ENCODE measurements at regions not wholly inside any gene's neighbourhood (a gene's known extent, or its start where the extent isn't known, plus 50 kb on each side); places are given as distances from the start of the nearest gene placed in this dataset.

DNA sequence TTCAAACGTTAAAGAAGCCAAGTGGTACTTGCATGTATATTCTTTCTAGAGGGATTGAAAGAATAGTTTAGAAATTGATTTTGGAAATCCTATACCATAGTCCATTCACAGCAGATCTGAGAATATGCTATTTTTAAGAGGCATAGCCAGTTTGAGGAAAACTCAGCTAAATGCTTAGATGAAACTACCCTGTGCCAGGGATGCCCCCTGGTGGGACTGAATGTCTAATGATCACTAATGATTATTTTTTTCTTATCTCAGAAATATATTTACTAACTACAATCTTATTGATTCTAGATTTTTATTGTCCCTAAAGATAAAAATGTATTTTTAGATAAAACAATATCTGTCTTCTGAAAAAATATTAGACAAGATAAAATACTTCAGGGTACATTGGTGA is 844.9 kb upstream of the PHF14 start:
- Histone ChIP-seq H3K79me2 (ENCODE audit: low read length) (no peaks in the 10 kb centered on the region), H3K4me1 (ENCODE audit: low read length) (no peaks in the 10 kb centered on the region), H2AFZ (ENCODE audit: low read length) (no peak overlapping the region), H3K27me3 (replicated peaks; ENCODE audit: insufficient read depth, low read length) (no peaks in the 10 kb centered on the region), H3K9me2 (replicated peaks; ENCODE audit: insufficient read depth, low read length) (no peaks in the 10 kb centered on the region), H3F3A (ENCODE audit: insufficient read depth, low read length) (no peaks in the 10 kb centered on the region), H3K4me3 (ENCODE audit: low read length) (no peak overlapping the region), H3K4me2 (ENCODE audit: low read depth, low read length) (no peak overlapping the region), H3K9ac (ENCODE audit: low read length) (no peak overlapping the region), H4K20me1 (ENCODE audit: insufficient read depth, low read length) (no peaks in the 10 kb centered on the region), H3K27ac (ENCODE audit: low read length) (no peak overlapping the region), H3K36me3 (replicated peaks; ENCODE audit: insufficient read depth, low read length) (no peaks in the 10 kb centered on the region), H3K9me3 (replicated peaks; ENCODE audit: insufficient read depth, low read length) (no peaks in the 10 kb centered on the region)
- DNase-seq, result peak; percentile 25
- TF ChIP-seq, protein P1, sequence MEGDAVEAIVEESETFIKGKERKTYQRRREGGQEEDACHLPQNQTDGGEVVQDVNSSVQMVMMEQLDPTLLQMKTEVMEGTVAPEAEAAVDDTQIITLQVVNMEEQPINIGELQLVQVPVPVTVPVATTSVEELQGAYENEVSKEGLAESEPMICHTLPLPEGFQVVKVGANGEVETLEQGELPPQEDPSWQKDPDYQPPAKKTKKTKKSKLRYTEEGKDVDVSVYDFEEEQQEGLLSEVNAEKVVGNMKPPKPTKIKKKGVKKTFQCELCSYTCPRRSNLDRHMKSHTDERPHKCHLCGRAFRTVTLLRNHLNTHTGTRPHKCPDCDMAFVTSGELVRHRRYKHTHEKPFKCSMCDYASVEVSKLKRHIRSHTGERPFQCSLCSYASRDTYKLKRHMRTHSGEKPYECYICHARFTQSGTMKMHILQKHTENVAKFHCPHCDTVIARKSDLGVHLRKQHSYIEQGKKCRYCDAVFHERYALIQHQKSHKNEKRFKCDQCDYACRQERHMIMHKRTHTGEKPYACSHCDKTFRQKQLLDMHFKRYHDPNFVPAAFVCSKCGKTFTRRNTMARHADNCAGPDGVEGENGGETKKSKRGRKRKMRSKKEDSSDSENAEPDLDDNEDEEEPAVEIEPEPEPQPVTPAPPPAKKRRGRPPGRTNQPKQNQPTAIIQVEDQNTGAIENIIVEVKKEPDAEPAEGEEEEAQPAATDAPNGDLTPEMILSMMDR (IDR thresholded peaks at IDR 0.05; ENCODE audit: low read length), result peak; percentile 42
- TF ChIP-seq EZH2phosphoT487 (IDR thresholded peaks at IDR 0.05; ENCODE audit: low read length), result no peak
- no peak for TF ChIP-seq EZH2 (optimal IDR thresholded peaks at IDR 0.05; ENCODE audit: low read depth, low read length)

DNA sequence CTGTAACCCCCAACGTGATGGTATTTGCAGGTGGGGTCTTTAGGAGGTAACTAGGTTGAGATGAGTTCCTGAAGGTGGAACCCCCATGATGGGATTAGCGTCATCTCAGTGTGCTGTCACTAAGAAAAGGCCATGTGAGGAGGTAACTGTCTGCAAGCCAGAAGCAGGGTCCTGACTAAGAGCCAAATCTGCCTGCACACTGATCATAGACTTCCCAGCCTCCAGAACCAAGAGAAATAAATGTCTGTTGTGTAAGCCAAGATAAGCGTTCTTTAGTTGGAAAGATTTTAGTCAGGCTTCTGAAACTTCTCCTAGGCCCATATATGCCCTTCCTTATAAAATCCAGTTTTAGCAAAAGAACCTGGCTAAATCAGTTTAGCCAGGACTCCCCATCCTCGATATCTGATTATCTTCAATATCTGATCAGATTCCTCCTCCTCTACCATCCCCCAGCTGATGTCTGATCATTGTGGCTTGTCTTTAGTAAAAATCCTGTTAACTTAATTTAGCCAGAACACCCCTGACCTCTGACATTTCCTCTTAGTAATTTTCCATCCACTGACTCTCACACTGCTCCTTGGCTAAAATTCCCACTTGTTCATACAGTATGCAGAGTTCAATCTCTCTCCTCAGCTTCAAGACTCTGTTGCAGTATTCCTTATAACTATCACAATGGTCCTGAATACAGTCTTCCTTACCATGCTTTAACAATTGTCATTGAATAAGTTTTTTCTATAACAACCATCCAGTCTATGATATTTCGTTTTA is 835.4 kb upstream of the PHF14 start:
- Histone ChIP-seq H3K27me3 (replicated peaks; ENCODE audit: insufficient read depth, low read length) (no peaks in the 10 kb centered on the region), H3K9me3 (replicated peaks; ENCODE audit: insufficient read depth, low read length) (no peaks in the 10 kb centered on the region), H4K20me1 (ENCODE audit: insufficient read depth, low read length) (no peaks in the 10 kb centered on the region), H3K79me2 (ENCODE audit: low read length) (no peaks in the 10 kb centered on the region), H2AFZ (ENCODE audit: low read length) (no peak overlapping the region), H3F3A (ENCODE audit: insufficient read depth, low read length) (no peaks in the 10 kb centered on the region), H3K4me3 (ENCODE audit: low read length) (no peak overlapping the region), H3K4me1 (ENCODE audit: low read length) (0 out of 2 replicates have a peak, but pooled peaks cover 3% of the 10 kb centered on the region), H3K9me2 (replicated peaks; ENCODE audit: insufficient read depth, low read length) (no peaks in the 10 kb centered on the region), H3K9ac (ENCODE audit: low read length) (no peak overlapping the region), H3K27ac (ENCODE audit: low read length) (no peak overlapping the region), H3K4me2 (ENCODE audit: low read depth, low read length) (no peak overlapping the region), H3K36me3 (replicated peaks; ENCODE audit: insufficient read depth, low read length) (no peaks in the 10 kb centered on the region)
- TF ChIP-seq EZH2 (optimal IDR thresholded peaks at IDR 0.05; ENCODE audit: low read depth, low read length) (no peak), EZH2phosphoT487 (IDR thresholded peaks at IDR 0.05; ENCODE audit: low read length) (no peak)
- TF ChIP-seq, protein P1 (IDR thresholded peaks at IDR 0.05; ENCODE audit: low read length), result no peak
- DNase-seq, result no peak

GRCh38 chr7:10146271-10146670 is 827.4 kb upstream of the PHF14 start:
- no peak for TF ChIP-seq EZH2 (optimal IDR thresholded peaks at IDR 0.05; ENCODE audit: low read depth, low read length)
- TF ChIP-seq, protein P1 (IDR thresholded peaks at IDR 0.05; ENCODE audit: low read length), result no peak
- H3K27me3 ChIP-seq (replicated peaks; ENCODE audit: insufficient read depth, low read length), result no peaks in the 10 kb centered on the region
- H3K9ac ChIP-seq (ENCODE audit: low read length), result no peak overlapping the region
- no peak overlapping the region for H3K4me3 ChIP-seq (ENCODE audit: low read length)
- no peaks in the 10 kb centered on the region for H3F3A ChIP-seq (ENCODE audit: insufficient read depth, low read length)
- H3K36me3 ChIP-seq (replicated peaks; ENCODE audit: insufficient read depth, low read length), result no peaks in the 10 kb centered on the region
- no peak overlapping the region for H3K27ac ChIP-seq (ENCODE audit: low read length)
- no peaks in the 10 kb centered on the region for H3K4me1 ChIP-seq (ENCODE audit: low read length)
- no peak overlapping the region for H2AFZ ChIP-seq (ENCODE audit: low read length)
- H3K4me2 ChIP-seq (ENCODE audit: low read depth, low read length), result no peak overlapping the region
- H3K9me2 ChIP-seq (replicated peaks; ENCODE audit: insufficient read depth, low read length), result no peaks in the 10 kb centered on the region
- DNase-seq, result no peak
- no peaks in the 10 kb centered on the region for H3K9me3 ChIP-seq (replicated peaks; ENCODE audit: insufficient read depth, low read length)
- no peaks in the 10 kb centered on the region for H4K20me1 ChIP-seq (ENCODE audit: insufficient read depth, low read length)
- H3K79me2 ChIP-seq (ENCODE audit: low read length), result no peaks in the 10 kb centered on the region

Data from MM.1S (cell line).